WTC11 (cell line): ENCODE measurements at regions not wholly inside any gene's neighbourhood (a gene's known extent, or its start where the extent isn't known, plus 50 kb on each side); places are given as distances from the start of the nearest gene placed in this dataset.
A peak's percentile ranks its signal among the peaks of the same experiment; 100 is the strongest.

ENCODE experiments used
- ATAC-seq: fragments of 200-7000 bp; cut with Tn5 transposase; 2 replicates; pipeline ENCODE4 v1.10.0; 2021; ENCODE audit warnings: mild to moderate bottlenecking, moderate library complexity
- CTCF ChIA-PET: fragments of 300-600 bp; sonication (Branson Sonifier 250); formaldehyde crosslinking; loops from one replicate; lab custom pipeline; 2021; ENCODE audit warnings: antibody characterized with exemption; lab: Charles Lee
- POLR2A ChIA-PET: fragments of 350-600 bp; sonication (Branson Sonifier 250); formaldehyde crosslinking; loops from one replicate; lab custom pipeline; 2021; ENCODE audit warnings: antibody characterized with exemption; lab: Charles Lee
- DNase-seq: peaks from one replicate; pipeline ENCODE4 v3.0.0; 2021; ENCODE audit warnings: low spot score
- H3K27ac Mint-ChIP-seq: 2 replicates; pipeline ENCODE4 v1.8.0; 2021; ENCODE audit warnings: mixed read lengths
- H3K27me3 Mint-ChIP-seq: 2 replicates; pipeline ENCODE4 v1.8.0; 2021; ENCODE audit warnings: low read depth, mild to moderate bottlenecking, moderate library complexity, mixed read lengths
- H3K36me3 Mint-ChIP-seq: 2 replicates; pipeline ENCODE4 v1.8.0; 2021; ENCODE audit warnings: mixed read lengths
- H3K4me1 Mint-ChIP-seq: 2 replicates; pipeline ENCODE4 v1.8.0; 2022; ENCODE audit warnings: mixed read lengths
- H3K4me3 Mint-ChIP-seq: 2 replicates; pipeline ENCODE4 v1.8.0; 2021; ENCODE audit warnings: mild to moderate bottlenecking, moderate library complexity, mixed read lengths
- H3K9me3 Mint-ChIP-seq: 2 replicates; pipeline ENCODE4 v1.8.0; 2021; ENCODE audit warnings: mixed read lengths
- ATF2 ChIP-seq: sonication (generic); formaldehyde crosslinking; IDR thresholded peaks from 2 replicates; pipeline ENCODE4 v1.8.1; 2022; ENCODE audit warnings: low read depth, missing genetic modification reagents, borderline replicate concordance
- CBFB ChIP-seq: sonication (generic); formaldehyde crosslinking; IDR thresholded peaks from 2 replicates; pipeline ENCODE4 v1.8.1; 2022; ENCODE audit warnings: mild to moderate bottlenecking, low read depth, missing genetic modification reagents
- CREM ChIP-seq: sonication (generic); formaldehyde crosslinking; IDR thresholded peaks from 2 replicates; pipeline ENCODE4 v1.8.1; 2022; ENCODE audit warnings: mild to moderate bottlenecking, missing genetic modification reagents, moderate library complexity
- CTCF ChIP-seq: fragments of 200-600 bp; IDR thresholded peaks from 2 replicates; pipeline ENCODE4 v1.8.0; 2022; ENCODE audit warnings: antibody characterized with exemption
- ELF4 ChIP-seq: sonication (generic); formaldehyde crosslinking; IDR thresholded peaks from 2 replicates; pipeline ENCODE4 v1.8.1; 2022; ENCODE audit warnings: low read depth, mild to moderate bottlenecking, moderate library complexity, missing genetic modification reagents
- ETV6 ChIP-seq: sonication (generic); formaldehyde crosslinking; IDR thresholded peaks from 2 replicates; pipeline ENCODE4 v1.8.1; 2022; ENCODE audit warnings: mild to moderate bottlenecking, missing genetic modification reagents
- FOXP1 ChIP-seq: sonication (generic); formaldehyde crosslinking; IDR thresholded peaks from 2 replicates; pipeline ENCODE4 v1.8.0; 2022; ENCODE audit warnings: missing genetic modification reagents, mild to moderate bottlenecking, moderate library complexity, borderline replicate concordance
- GTF2I ChIP-seq: fragments of 250-450 bp; sonication (Bioruptor Pico); conservative IDR thresholded peaks from 2 replicates; pipeline ENCODE4 v1.4.0; 2021; ENCODE audit warnings: mild to moderate bottlenecking
- IRF2 ChIP-seq: sonication (generic); formaldehyde crosslinking; IDR thresholded peaks from 2 replicates; pipeline ENCODE4 v1.8.0; 2022; ENCODE audit warnings: low read depth, missing genetic modification reagents, borderline replicate concordance
- NFYB ChIP-seq: sonication (generic); formaldehyde crosslinking; conservative IDR thresholded peaks from 2 replicates; pipeline ENCODE4 v1.8.0; 2022; ENCODE audit warnings: low read depth, missing genetic modification reagents
- NR1H2 ChIP-seq: sonication (generic); formaldehyde crosslinking; IDR thresholded peaks from 2 replicates; pipeline ENCODE4 v1.9.0; 2021; ENCODE audit warnings: mild to moderate bottlenecking, moderate library complexity, missing genetic modification reagents
- OVOL2 ChIP-seq: fragments of 250-450 bp; sonication (Bioruptor Pico); IDR thresholded peaks from 2 replicates; pipeline ENCODE4 v1.9.0; 2021; ENCODE audit warnings: mild to moderate bottlenecking, borderline replicate concordance
- PREB ChIP-seq: sonication (generic); formaldehyde crosslinking; IDR thresholded peaks from 2 replicates; pipeline ENCODE4 v1.8.1; 2022; ENCODE audit warnings: mild to moderate bottlenecking, missing genetic modification reagents, moderate library complexity, borderline replicate concordance
- SMAD3 ChIP-seq: sonication (generic); formaldehyde crosslinking; IDR thresholded peaks from 2 replicates; pipeline ENCODE4 v1.8.0; 2022; ENCODE audit warnings: missing genetic modification reagents, mild to moderate bottlenecking, borderline replicate concordance
- SP1 ChIP-seq: sonication (generic); formaldehyde crosslinking; conservative IDR thresholded peaks from 2 replicates; pipeline ENCODE4 v1.8.1; 2022; ENCODE audit warnings: missing genetic modification reagents
- STAT6 ChIP-seq: sonication (generic); formaldehyde crosslinking; conservative IDR thresholded peaks from 2 replicates; pipeline ENCODE4 v1.8.1; 2023; ENCODE audit warnings: mild to moderate bottlenecking, low read depth, missing genetic modification reagents, moderate library complexity
- TF ChIP-seq, protein P1 (sequence below): fragments of 250-450 bp; sonication (Bioruptor Pico); IDR thresholded peaks from 2 replicates; pipeline ENCODE4 v1.9.0; 2021; ENCODE audit warnings: mild to moderate bottlenecking
- TF ChIP-seq, protein P2 (sequence below): sonication (generic); formaldehyde crosslinking; IDR thresholded peaks from 2 replicates; pipeline ENCODE4 v1.8.1; 2022; ENCODE audit warnings: low read depth, mild to moderate bottlenecking, moderate library complexity, missing genetic modification reagents, borderline replicate concordance
- TF ChIP-seq, protein P3 (sequence below): sonication (generic); formaldehyde crosslinking; IDR thresholded peaks from 2 replicates; pipeline ENCODE4 v1.8.0; 2022; ENCODE audit warnings: mild to moderate bottlenecking, missing genetic modification reagents

- DNase-seq = no peak
- Mint-ChIP-seq H3K4me3 (no peak overlapping the region), H3K4me1 (peaks cover 34% of the 10 kb centered on the region), H3K9me3 (peaks cover 8% of the 10 kb centered on the region), H3K36me3 (no peaks in the 10 kb centered on the region), H3K27me3 (peaks cover 51% of the 10 kb centered on the region), H3K27ac (no peak overlapping the region)
- POLR2A ChIA-PET = no interaction called here
- no peak for ATAC-seq
- TF ChIP-seq, protein P1, sequence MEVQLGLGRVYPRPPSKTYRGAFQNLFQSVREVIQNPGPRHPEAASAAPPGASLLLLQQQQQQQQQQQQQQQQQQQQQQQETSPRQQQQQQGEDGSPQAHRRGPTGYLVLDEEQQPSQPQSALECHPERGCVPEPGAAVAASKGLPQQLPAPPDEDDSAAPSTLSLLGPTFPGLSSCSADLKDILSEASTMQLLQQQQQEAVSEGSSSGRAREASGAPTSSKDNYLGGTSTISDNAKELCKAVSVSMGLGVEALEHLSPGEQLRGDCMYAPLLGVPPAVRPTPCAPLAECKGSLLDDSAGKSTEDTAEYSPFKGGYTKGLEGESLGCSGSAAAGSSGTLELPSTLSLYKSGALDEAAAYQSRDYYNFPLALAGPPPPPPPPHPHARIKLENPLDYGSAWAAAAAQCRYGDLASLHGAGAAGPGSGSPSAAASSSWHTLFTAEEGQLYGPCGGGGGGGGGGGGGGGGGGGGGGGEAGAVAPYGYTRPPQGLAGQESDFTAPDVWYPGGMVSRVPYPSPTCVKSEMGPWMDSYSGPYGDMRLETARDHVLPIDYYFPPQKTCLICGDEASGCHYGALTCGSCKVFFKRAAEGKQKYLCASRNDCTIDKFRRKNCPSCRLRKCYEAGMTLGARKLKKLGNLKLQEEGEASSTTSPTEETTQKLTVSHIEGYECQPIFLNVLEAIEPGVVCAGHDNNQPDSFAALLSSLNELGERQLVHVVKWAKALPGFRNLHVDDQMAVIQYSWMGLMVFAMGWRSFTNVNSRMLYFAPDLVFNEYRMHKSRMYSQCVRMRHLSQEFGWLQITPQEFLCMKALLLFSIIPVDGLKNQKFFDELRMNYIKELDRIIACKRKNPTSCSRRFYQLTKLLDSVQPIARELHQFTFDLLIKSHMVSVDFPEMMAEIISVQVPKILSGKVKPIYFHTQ (CRISPR knock-in tag) = no peak
- TF ChIP-seq FOXP1 (CRISPR knock-in tag) = no peak
- TF ChIP-seq ELF4 = no peak
- no peak for TF ChIP-seq ETV6
- TF ChIP-seq NR1H2 = no peak
- TF ChIP-seq IRF2 (CRISPR knock-in tag) = no peak
- TF ChIP-seq, protein P2, sequence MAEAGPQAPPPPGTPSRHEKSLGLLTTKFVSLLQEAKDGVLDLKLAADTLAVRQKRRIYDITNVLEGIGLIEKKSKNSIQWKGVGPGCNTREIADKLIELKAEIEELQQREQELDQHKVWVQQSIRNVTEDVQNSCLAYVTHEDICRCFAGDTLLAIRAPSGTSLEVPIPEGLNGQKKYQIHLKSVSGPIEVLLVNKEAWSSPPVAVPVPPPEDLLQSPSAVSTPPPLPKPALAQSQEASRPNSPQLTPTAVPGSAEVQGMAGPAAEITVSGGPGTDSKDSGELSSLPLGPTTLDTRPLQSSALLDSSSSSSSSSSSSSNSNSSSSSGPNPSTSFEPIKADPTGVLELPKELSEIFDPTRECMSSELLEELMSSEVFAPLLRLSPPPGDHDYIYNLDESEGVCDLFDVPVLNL (CRISPR knock-in tag) = no peak
- no peak for TF ChIP-seq CREM (CRISPR knock-in tag)
- no peak for TF ChIP-seq PREB
- TF ChIP-seq, protein P3, sequence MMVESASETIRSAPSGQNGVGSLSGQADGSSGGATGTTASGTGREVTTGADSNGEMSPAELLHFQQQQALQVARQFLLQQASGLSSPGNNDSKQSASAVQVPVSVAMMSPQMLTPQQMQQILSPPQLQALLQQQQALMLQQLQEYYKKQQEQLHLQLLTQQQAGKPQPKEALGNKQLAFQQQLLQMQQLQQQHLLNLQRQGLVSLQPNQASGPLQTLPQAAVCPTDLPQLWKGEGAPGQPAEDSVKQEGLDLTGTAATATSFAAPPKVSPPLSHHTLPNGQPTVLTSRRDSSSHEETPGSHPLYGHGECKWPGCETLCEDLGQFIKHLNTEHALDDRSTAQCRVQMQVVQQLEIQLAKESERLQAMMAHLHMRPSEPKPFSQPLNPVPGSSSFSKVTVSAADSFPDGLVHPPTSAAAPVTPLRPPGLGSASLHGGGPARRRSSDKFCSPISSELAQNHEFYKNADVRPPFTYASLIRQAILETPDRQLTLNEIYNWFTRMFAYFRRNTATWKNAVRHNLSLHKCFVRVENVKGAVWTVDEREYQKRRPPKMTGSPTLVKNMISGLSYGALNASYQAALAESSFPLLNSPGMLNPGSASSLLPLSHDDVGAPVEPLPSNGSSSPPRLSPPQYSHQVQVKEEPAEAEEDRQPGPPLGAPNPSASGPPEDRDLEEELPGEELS = no peak
- no peak for TF ChIP-seq CTCF
- no peak for TF ChIP-seq SP1
- no peak for TF ChIP-seq GTF2I
- no peak for TF ChIP-seq CBFB
- TF ChIP-seq NFYB (CRISPR knock-in tag) = no peak
- CTCF ChIA-PET = interaction anchor here (0.7 to 1.5 kb wide), 2 partner anchors 88 to 198 kb away, joined by 3 to 4 read pairs; no protein-coding TSS in a partner anchor
These were observed 84.2 kb upstream of the IER5L start for GRCh38 chr9:129262261-129262660.

DNA sequence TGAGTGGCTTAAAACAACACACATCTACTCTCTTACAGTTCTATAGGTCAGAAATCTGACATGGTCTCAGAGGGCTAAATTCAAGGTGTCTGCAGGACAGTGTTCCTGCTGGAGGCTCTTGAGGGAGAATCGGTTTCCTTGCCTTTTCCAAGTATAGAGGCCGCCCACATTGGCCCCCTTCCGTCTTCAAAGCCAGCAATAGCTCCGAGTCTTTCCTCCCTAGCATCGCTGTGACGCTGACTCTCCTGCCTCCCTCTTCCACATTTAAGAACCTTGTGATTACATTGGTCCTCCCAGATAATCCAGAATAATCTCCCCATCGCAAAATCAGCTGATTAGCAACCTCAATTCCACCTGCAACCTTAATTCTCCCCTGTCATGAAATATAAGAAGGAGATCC lies 81.3 kb upstream of the IER5L start:
- Mint-ChIP-seq H3K27me3 (peaks cover 60% of the 10 kb centered on the region), H3K36me3 (no peaks in the 10 kb centered on the region), H3K4me1 (peaks cover 37% of the 10 kb centered on the region), H3K27ac (no peak overlapping the region), H3K9me3 (peaks cover 5% of the 10 kb centered on the region), H3K4me3 (peak overlapping the region; percentile 58)
- CTCF ChIA-PET = interaction anchor here (1.6 kb wide), 1 partner anchor 85 kb away, joined by 5 read pairs; no protein-coding TSS in a partner anchor
- DNase-seq = no peak
- no peak for TF ChIP-seq ETV6
- TF ChIP-seq STAT6 (CRISPR knock-in tag) = no peak
- TF ChIP-seq SMAD3 = no peak
- TF ChIP-seq ATF2 = no peak
- no peak for TF ChIP-seq OVOL2 (CRISPR knock-in tag)
- POLR2A ChIA-PET = no interaction called here
- ATAC-seq = no peak
